Suppressor macrophage treated with lipopolysaccharide for 1 hour (primary cell): ENCODE measurements at regions not wholly inside any gene's neighbourhood (a gene's known extent, or its start where the extent isn't known, plus 50 kb on each side); places are given as distances from the start of the nearest gene placed in this dataset.

Experiments
- DNase-seq, 3 donors: peaks; one replicate each; pipeline ENCODE4 v3.0.0-alpha.2; 2020 to 2022

DNA sequence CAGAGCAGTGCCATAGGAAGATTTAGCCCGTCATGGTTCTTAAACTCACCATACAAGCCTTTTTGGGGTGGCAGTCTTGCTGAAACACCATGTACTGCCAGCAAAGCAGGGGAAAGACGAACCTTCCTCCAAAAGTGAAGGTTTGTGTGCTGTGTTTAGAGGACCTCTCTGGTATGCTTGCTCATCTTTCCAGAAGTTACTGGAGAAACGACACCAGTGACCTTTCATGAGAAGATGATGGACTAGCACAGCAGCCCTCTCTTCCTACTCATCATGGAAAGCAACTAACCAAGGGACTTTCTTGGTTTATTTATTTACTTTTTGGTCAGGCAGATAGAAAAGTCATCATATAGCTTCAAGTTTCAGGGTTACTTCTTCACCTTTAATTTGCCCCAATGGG lies 247.4 kb downstream of the PTEN start:
- peak; percentile 24 to 59 (median 28) for DNase-seq

DNA sequence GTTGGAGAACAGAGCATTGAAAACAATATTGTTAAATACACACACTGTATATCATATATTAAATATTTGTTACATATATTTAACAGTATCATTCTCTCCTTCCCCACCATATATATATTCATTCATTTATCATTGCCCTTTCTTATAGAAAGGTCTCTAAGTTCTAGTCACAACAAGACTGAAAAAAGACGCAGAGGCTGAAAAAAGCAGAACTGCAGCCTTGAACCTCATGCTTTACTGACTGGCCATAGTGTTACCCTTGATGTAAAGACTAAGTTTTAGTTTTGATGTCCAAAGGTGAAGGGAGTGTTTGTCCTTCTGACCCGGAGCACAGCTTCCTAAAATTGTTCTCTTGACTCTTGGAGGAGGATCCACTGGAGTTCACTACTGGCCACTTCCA lies 247.9 kb downstream of the PTEN start:
- DNase-seq, result no peak

DNA sequence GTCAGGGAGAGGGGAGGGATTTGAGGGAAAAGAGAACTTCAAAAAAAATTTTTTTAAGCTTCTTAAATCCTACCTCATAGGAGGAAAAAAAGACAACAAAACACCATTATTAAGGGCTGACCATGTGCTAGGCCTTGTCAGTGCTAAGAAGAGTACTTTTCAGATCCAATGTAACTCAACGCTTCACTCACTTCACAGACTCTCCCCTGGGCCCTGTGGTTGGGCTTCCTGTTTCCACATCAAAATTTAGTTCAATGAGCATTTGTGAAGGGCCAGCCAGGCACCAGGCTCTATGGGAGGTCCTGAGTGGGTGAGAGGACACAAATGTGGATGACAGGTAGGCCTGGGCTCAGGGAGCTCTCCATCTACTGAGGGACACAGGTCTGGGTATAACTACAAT lies 249.8 kb downstream of the PTEN start:
- peak in 2 of 3 donors; percentile 26 to 36 for DNase-seq

DNA sequence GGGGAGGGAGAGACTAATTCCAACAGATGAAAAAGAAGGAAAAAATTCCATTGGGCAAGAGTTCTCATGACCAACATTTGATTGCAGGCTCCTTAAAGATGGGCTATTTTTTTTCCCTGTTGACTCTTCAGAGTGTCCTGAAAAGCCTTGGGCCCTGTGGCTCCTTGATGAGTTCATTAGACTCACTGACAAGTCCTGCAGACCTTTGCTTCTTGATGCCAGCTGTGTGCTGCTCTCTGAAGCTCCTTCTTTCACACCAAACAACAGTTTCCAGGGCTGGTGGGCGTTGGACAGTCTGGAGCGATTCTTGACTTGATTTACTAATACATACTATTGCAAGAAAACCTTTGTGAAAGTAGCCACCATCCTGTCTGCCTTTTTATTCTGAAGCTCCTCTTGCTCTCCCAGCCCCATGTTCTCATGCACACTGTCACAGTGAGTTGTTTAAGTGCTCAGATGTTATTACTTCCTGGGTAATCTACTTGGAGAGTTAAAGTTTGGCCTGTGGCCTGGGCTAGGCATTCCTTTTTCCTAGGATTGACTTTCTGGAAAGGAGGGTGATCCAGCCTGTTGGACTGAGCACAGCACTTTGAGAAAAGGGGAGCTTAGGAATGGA lies 250.3 kb downstream of the PTEN start:
- DNase-seq, result no peak

DNA sequence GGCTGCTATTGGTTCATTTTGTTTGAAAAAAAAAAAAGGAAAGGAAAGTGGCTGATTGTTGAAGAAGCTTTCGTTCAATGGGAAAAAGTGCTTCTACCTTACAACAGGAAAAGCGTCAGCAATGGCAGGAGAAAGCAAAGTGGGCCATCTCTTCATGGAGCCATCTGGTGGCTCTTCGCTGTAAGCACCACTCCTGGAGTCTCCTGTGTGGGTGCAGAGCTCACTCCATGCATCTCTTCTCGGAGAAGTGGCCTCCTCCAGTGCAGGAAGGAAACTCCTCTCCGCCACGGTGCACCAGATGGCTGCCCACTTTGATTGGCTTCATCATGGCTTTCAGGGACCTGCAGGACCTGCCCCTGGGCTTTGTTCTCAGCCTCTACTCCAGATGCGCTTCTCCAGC lies 250.9 kb downstream of the PTEN start:
- peak; percentile 77 to 85 (median 77) for DNase-seq

DNA sequence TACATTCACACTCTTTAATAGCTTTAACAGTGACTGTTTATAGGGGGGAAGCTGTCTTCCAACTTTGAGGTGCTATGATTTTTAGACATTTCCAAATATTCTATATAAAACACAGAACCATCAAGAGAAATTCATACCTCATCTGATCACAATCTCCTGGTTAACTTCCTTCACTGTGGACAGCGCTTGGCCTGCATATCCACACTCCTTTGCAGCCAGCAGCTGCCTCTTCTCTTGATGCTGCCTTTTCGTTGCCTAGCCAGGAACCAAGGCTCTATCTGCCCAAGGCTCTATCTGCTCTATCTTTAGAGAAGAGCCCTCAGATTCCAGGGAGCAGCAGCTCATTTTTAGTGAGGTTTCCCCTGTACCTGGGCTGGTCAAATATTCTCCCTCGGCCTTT lies 252.0 kb downstream of the PTEN start:
- DNase-seq, result no peak

DNA sequence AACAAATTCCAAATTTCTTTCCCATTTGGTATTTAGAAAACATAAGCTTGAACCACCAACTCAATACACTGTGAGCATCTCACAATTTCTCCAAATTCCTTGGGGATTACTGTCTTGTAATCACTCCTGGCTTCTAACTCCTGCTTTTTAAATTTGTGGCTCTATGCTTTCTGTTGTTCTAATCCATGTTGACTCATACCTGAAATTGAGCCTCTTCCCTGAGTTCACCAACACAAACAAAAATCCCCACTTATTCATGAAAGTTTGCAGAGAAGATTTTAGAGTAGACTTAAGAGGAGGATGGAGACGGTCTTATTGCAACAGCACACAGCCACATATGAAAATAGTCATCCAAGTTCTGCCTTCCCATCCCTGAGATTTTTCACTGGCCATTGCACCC lies 252.5 kb downstream of the PTEN start:
- peak; percentile 18 to 73 (median 59) for DNase-seq

DNA sequence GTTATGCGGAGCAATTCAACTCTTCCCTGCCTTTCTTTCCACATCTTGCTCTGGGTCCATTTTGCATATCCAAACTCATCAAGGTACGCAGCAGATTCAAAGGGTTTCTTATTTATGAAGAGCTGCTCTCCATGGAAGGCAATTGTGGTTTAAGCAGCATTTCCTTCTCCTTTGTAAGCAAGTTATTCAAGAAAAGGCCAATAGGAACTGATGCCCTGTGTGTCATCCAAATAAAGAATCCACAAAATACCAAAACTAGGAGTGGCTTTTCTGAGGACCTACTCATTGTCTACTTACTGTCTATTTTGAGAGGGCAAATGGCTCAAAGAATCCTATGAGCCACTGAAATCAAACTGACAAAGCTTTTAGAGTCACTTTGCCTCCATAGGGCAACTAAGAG lies 253.1 kb downstream of the PTEN start:
- DNase-seq, result peak; percentile 48 to 83 (median 81)

DNA sequence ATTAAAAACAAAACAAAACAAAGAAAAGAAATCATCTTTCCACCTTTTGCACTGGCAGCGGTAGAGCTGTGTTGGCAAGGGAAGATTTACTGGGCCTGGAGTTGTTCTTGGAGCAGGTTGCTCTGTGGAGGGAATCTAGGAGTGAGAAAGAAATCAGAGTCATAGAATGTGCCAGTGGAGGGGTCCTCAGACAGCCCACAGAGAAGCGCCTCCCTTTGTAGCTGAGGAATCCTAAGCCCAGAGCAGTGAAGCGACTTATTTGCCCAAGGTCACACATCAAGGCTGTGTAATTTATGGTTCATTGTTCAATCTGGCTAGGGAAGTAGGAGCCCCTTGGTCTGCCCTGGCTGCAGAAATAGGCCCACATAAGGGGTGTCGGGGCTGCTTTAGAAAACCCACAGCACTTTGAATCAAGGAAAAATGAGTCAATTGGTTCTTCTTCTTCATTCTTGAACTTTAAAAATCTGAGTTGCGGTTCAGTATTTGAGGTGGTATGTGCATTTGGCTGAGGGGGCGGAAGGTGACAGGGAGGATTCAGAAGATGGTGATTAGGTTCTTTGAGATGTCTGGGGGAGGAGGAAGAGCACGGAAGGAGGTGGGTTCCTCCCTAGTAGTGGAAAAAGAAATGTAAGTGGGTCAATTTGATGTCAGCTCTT lies 253.7 kb downstream of the PTEN start:
- DNase-seq, result no peak

DNA sequence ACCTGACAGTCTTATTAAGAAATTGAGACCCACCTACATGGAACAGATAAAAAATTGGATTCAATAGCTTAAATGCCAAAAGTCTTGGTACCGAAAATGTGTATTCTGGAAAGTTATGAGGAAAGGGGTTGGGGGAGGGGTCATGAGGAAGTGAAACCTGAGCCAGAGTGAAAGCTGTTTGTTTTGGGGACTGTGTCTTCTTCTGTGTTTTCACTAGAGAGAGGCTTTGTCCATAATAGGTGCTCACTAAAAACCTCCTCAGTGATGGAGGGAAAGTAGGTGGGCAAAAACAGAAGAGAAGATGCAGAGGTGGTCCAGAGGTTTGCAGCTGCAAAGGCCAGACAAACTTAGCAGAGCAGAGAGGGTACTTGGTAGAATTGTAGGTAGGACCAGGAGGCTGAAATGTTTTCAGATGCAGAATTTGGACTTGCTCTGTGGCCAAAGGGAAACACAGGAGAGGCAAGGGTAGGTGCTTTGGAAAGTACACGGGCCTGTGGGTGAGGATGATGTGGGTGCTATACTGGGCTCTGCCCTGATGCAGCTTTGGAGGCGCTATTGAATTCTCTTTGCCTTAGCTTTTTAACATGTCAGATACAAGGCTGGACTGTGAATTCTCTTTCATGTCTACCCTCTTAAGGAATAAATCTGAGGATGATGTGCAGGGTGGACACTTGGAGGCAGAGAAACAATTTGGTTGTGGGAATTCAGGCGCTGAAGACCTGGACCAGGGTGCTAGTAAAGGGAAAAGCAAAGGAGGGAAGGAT lies 254.6 kb downstream of the PTEN start:
- peak in 2 of 3 donors; percentile 63 to 65 for DNase-seq

DNA sequence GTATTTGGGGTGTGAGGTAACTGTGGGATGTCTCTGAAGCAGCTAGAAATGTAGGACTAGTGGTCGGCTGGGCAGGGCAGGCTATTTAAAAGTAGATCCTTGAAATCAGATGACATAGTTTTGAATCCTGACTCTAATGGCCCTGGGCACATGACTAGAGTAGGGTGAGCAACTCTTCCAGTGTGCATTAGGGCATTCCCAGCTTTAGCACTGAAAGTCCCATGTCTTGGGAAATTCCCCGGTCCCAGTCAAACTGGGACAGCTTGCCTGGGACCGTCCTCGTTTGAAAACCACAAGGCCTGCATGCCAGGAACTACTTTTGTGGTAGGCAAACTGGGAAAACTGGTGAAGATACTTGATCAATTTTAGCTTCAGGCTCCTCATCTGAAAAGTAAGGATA lies 255.3 kb downstream of the PTEN start:
- DNase-seq, result peak; percentile 90 to 96 (median 91)

DNA sequence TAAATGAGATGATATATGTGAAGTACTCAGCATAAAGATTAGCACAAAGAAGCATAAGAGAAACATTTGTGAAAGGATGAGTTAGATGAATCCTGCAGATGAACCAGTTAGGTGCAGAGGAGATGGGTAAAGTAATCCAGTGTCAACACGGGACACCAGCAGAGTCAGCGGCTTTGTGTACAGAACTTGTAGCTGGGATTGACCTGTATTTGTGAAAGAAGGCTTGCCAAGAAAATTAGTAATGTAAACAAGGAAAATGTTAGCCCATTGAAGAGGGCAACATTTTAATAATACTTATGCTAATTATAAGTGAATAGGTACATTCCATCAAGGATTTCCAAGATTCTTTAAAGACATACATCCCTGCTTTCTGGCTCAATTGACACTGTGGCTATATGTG lies 255.7 kb downstream of the PTEN start:
- DNase-seq, result no peak

DNA sequence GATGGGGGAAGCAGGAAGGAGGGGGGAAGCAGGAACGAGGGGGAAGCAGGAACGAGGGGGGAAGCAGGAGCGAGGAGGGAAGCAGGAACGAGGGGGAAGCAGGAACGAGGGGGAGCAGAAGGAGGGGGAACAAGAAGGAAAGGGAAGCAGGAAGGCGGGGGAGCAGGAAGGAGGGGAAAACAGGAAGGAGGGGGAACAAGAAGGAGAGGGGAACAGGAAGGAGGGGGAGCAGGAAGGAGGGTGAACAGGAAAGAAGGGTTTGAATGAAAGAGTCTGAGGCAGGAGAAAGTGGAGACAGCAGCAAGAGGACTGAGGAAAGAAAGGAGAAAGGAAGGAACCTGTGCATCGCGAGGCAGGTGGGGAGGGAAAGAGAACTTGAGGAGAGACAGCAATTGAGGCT lies 256.6 kb downstream of the PTEN start:
- DNase-seq, result no peak

DNA sequence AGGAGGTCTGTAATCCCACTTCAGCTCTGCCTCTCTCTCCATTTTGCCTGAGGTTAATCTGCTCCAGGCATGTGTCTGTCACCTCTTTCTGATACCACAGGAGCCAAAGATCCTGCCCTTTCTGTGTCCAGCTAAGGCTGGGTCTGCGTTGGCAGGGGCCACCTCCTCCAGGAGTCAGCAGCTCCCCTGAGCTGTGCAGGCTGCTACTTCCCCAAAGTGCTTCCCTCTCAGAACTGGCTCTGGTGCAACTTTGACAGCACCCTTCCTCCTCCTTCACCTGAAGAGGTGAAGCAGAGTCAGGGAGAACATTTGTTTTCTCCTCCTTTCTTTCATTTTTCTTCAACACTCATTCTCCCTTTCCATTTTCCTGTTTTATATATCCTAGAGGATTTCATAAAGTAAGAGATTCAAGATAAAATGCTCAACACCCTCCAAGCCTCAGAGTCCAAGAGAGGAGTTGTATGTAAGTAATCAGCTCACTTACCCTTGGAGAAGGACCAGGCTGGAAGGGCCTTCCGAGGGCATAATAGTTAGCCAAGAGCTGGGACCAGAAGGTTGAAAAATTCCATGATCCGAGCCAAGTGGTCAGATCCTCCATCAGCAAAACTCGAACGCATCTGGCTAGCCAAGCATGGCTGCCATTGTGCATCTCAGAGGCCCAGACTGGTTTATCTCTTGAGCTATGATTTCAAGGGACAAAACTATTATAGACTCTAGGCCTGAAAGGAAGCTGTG lies 257.3 kb downstream of the PTEN start:
- DNase-seq, result peak in 2 of 3 donors; percentile 58 to 64

DNA sequence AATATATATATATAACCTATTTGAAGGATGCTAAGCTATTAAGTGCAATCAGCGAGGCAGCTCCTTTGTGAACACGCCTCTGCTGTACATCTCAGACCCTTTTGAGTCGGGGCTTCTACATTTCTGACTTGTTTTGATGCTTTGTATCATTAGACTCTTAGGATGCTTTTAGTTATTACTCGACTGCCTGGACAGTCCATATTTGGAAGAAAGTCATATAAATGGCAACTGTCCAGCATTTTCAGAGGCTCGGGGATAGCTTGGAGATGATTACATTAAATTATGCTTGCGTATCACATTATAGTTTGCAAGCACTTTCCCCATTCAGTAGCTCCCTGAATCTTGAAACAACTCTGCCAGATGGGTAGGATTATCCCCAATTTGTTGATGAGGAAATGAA lies 257.9 kb downstream of the PTEN start:
- DNase-seq, result no peak

DNA sequence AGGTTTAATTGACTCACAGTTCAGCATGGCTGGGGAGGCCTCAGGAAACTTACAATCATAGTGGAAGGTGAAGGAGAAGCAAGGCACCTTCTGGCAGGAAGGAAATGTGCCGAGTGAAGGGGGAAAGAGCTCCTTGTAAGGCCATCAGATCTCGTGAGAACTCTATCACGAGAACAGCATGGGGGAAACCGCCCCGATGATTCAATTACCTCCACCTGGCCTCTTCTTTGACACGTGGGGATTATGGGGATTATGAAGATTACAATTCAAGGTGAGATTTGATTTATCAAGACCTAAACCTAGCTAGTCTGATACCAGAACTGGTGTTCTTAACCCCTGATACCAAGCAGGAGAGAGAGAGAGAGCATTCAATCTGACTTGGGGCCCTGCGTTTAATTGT lies 258.7 kb downstream of the PTEN start:
- no peak for DNase-seq

DNA sequence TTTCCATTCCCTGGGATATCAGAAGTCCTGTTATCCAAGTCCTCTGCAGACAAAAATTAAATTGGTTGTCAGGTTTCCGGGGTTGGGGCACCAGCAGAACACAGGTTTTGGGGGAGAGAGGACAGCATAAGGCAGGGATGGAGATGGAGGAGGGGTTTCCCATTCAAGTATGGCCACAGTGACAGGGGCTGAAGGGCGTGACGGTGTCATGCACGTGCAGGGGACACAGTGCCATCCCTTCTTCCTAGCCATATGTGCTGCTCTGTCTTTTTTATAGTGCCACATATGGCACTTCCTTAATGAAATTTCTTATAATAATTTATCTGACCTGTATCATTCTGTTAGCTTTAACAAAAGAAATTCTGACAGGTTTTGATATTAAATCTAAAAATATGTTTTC lies 259.2 kb downstream of the PTEN start:
- DNase-seq, result no peak

DNA sequence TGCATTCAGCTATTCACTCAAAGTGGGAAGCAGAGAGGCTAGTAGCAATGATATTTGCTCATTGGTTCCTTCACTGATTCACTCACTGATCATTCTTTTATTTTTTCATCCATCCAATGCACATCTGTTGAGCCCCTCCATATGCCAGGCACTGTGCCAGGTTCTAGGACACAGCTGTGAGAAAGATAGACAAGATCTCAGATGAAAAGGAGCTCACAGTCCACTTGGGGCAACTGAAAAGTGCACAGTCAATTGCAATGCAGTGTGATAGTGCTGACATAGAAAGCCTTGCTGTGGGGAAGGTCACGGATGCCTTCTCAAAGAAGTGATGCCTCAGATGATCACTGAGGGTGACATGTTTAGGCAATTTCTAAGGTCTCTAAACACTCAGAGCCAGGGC lies 262.3 kb downstream of the PTEN start:
- no peak for DNase-seq

DNA sequence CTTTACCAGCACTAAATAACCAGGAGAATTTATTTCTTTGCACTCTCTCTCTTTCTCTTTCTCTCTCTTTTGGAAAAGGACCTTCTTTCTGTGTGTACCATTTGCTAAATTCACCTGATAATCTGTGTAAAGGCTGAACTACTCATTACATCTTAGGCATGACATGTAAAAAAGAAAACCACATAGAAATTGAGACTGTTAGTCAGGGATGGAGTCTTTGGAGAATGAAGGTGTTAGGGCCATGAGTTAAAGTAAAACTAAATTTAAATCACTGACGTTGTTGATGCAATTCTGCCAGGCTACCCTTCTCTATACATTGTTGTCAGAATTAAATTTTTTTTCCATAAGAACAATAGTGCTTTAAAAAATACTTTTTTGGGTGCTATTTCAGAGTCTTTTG lies 263.3 kb downstream of the PTEN start:
- no peak for DNase-seq

DNA sequence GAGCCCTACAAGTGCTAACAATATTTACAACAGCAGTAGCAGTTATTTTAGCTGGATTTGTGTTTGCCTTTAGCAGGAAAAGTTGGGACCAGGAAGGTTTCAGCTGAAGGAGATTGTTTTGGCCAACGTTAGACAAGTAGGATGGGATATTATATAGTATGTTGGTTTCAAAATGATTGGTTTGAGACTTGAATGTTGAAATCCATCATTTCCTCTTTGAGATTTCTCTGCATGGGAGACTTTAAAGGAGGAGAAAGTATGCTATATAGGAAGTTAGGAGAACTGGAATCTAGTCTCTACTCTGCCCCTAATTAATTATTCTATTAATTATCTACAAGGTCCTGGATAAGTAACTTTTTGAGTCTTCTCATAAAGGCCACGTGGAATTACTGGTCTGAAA lies 263.8 kb downstream of the PTEN start:
- DNase-seq, result peak in 2 of 3 donors; percentile 42 to 53

DNA sequence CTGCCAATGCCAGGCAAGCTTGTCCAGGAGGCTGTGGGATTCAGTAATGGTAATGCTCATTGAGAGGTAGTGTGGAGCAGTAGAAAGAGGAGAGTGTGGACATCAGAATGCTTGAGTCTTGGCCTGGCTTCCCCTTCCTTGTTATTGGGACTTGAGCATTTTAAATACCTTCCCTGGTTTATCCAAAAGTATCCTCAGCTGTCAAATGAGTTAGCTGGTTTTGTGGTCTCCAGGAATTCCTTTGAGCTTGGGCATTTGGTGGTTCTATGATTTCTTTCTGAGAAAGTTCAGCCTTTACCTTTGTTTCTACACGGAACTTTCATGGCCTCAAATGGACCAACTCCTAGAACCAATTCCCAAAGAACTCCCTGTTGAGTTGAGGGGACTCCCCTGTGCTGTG lies 264.3 kb downstream of the PTEN start:
- DNase-seq, result no peak

DNA sequence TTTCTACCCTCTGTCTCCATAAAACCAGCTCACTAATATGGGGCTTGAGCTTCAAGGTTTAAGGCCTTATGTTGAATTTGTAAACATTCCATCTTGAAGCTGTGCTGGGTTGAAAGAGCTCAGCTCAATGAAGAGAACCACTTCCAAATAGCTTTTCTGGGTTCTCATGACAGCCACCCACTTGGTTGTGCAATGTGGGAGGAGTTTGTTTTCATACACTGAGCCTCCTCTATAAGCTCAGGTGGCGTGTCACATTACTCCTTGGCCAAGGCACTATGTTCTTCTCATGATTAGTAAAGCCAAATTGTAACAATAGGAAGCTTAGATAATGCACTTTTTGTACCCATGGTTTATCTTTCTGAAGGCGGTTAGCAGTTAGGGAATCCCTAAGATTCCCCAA lies 265.6 kb downstream of the PTEN start:
- peak; percentile 36 to 47 (median 46) for DNase-seq

DNA sequence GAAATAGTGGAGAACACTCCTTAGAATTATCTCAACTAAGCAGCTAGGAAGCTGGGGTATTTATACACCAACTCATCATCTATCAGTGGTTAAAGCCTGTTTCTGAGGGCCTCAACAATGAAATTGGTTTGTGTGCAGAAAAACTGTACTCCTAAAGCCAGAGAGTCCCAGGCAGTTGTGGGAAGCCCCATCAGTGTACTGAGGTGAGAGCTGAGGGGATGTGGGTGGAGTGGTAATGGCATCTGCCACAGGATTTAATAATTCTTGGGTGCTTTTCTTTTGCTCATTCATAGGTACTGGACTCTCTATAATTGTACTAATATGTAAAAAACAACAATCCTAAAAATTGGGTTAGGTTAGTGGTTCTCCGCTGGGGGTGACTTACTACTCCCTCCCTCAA lies 267.5 kb downstream of the PTEN start:
- no peak for DNase-seq
